Cerebellar nuclear complex (tissue), 1 donor: ENCODE measurements at regions not wholly inside any gene's neighbourhood (a gene's known extent, or its start where the extent isn't known, plus 50 kb on each side); places are given as distances from the start of the nearest gene placed in this dataset.
"Not testable (repeated sequence)": the region's sequence is repeated elsewhere in the genome, so short reads cannot be mapped to it uniquely, and the experiment has no call there.

Source experiments
- DNase-seq, 2 experiments: peaks; one replicate each; lab custom pipeline; 2025; lab: John Stamatoyannopoulos, UW

GRCh38 chr10:64859911-64860310 is 1338.7 kb downstream of the REEP3 start:
- DNase-seq = no peak

- no peak for DNase-seq
These were observed 1342.6 kb downstream of the REEP3 start for GRCh38 chr10:64863836-64864235.

DNA sequence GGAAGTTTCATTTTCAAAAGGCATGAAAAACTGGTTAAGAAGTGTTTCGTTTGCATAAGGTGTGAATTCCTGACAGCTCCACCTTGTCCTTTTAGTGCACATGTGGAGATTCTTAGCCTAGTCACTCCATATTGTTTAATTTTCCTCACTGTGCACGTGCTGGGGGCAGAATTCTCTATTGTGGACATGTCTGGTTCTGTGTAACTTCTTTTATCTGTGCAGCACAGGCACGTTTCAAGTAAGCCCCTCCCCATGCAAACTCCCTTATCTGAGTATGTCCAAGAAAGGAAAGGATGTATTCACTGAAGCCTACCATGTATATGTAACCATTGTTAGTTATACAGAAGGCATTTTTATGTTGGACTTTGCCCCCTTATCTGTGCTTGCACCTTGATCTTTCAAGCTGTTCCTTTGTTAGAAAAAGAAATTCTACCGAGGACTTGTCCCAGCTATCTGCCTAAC is 1346.3 kb downstream of the REEP3 start:
- DNase-seq = no peak

DNA sequence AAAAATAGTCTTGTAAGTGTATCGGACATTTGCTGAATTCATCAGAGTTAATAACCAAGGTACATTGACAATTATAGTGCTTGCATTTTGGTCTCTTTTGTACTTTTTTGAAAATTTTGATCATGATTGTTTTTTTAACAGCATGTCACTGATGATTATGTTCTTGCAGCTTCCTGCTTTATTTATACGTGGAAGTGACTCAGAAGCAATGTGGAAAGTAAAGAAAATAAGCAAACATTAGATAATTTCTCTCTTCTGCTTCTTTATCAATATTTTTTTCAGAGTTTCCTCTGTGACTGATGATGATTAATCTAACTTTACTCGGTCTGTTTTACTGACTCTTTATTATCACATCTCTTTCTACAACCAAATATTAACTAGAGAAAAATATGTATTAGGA is 1351.9 kb downstream of the REEP3 start:
- no peak for DNase-seq

DNA sequence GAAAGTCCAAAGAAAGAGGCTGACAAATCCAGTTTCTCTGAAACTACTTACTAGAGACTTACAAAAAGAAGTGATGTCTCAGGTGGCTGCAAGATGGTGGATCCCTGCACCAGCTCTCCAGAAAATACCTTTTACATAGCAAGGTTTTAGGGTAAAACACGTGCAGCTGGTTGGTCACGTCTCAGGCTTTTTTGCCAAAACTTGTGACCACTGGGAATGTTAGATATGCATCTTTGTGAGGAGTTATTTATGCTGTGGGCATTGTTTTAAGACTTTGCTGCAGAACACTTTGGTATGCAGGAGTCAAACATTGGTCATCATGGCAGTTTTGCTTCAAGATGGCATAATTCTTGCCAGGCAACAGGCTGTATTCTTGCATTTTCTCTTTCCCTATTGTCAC is 1352.8 kb downstream of the REEP3 start:
- no peak for DNase-seq

DNA sequence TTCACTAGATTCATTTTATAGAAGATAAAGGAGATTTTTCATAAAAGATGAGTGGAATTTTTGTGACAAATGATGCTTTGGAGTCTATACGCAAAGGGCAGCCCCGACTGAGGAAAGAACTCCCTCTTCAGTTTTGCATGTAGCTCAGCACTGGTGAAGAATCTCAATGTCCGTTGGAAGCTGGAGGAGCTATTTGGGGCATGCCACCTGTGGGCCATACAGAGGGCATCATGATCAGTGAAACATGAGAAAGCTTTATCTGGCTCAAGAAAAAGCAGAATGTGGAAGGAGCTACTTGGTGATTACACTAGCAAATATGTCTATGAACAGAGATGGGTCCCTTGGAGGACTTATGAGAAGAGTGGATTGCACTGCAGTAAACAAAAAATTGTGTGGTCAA is 1359.3 kb downstream of the REEP3 start:
- no peak for DNase-seq

GRCh38 chr10:64881257-64881656 is 1360.1 kb downstream of the REEP3 start:
- no peak for DNase-seq

- no peak for DNase-seq
These were observed 1375.4 kb downstream of the REEP3 start for GRCh38 chr10:64896582-64896981.

GRCh38 chr10:64906311-64906710 is 1385.1 kb downstream of the REEP3 start:
- DNase-seq = not testable (repeated sequence)

- not testable (repeated sequence) for DNase-seq
These were observed 1403.1 kb downstream of the REEP3 start for GRCh38 chr10:64924306-64924705.

- no peak for DNase-seq
These were observed 1430.8 kb downstream of the REEP3 start for GRCh38 chr10:64952042-64952441.

GRCh38 chr10:64956441-64956840 is 1435.2 kb downstream of the REEP3 start:
- DNase-seq = no peak

DNA sequence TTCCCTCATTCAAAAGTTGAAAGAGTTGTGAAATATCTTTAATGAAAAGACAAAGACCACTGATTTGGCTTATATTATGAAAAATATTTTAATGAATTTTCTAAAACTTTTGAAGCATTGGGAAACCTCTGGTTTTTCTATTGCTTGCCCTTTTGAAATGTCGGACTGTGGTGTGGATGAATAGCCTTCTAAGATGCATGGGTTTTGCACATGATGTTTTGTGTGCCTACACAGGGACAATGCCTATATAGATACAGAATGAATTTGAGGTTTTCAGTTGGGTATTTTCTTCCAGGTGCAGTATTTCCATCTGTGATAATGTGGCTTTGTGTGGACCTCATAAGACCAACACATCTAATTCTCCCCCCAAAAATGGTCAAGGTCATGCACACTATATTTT is 1437.9 kb downstream of the REEP3 start:
- DNase-seq = no peak

DNA sequence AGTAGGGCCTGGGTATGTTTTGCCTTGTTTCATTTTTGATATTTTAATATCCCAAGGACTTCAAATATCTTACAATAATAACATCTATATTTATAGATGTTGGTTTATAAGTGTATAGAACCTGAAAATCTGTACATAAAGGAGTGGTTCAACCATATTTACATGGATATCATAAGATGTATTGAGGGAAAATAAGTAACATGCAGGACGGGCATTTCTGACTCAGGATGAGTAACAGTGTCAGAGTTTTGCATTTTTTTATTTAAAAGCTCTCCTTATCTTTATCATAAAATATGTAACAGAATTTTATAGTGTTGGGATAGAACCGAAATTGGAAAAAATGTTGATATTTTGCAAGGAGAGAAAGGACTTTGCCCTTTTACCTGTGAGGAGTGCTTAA is 1438.7 kb downstream of the REEP3 start:
- DNase-seq = no peak

GRCh38 chr10:64973391-64973790 is 1452.2 kb downstream of the REEP3 start:
- DNase-seq = no peak

DNA sequence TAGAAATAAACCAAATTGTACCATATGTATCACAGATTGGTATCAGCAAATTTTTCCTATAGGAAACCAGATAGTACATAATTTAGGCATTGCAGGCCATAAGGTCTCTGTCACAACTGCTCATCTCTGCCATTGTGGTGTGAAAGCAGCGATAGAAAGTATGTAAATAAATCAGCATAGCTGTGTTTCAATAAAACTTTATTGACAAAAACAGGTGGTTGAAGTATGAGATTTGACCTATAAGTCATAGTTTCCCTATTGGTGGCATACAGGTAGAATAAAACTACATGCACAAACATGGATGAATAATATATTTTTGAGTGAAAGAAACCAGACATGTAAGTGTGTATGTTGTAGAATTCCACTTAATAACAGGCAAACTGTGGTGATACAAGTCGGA is 1454.9 kb downstream of the REEP3 start:
- DNase-seq = no peak

- no peak for DNase-seq
These were observed 1456.7 kb downstream of the REEP3 start for GRCh38 chr10:64977915-64978314.

DNA sequence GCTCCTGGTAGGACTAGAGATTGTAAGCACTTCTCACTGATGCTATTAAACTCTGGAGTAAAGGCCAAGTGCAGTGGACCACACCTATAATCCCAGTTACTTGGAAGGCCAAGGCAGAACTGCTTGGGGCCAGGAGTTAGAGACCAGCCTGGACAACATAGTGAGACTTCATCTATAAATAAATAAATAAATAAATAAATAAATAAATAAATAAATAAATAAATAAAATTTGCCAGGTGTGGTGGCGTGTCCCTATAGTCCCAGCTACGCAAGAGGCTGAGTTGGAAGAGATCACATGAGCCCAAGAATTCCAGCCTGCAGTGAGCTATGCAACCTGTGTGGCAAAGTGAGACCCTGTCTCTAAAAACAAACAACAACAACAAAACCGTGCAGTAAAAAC is 1475.7 kb downstream of the REEP3 start:
- DNase-seq = no peak

DNA sequence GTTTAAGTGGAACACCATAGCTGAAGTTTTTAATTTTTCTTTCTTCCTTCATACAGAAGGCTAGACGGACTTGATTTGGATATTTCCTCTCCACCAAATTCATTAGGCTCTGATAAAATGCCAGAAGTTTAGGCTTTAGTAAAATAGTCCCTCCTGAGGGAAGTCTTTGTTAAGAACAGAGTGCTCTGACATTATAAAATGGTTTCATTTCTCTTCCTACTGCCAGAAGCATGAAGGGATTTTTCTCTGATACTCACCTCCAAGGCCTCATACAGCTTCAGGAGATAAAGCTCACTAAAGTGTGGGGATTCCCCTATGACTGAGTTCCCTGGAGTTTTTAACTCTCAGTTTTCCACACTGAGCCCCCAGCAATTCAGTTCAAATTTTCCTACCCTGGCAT is 1489.6 kb downstream of the REEP3 start:
- no peak for DNase-seq

DNA sequence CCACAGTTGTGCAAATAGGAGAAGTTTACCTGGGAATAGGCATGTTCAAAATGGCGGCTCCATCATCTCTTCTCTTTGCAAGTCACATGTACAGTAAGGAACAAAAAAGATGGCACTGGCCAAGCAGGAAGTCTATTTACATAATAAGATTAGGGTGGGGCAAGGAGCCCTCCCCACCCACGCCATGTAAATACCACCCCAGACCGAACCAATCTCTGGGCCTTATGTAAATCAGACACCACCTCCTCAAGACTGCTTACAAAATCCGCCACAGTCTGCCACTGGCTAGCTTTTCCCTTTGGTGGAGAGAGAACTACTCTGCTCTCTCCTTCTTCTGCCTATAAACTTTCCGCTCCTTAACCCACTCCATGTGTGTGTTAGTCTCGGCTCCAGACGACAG is 1496.3 kb downstream of the REEP3 start:
- no peak for DNase-seq

DNA sequence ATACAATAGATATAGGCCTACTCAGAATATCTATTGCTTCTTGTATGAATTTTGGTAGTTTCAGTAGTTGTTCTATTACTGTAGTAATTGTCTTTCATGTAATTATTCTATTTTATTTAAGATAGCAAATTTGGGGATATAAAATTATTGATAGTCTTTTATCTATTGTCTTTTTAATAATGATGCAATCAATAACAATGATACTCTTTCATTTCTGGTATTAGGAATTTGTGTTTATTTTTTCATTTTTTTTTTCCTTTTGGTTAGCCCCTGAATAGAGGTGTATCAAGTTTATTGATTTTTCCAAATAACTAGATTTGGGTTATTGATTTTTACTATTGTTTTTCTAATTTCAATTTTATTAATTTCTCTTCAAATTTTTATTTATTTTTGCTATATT is 1503.7 kb downstream of the REEP3 start:
- no peak for DNase-seq

DNA sequence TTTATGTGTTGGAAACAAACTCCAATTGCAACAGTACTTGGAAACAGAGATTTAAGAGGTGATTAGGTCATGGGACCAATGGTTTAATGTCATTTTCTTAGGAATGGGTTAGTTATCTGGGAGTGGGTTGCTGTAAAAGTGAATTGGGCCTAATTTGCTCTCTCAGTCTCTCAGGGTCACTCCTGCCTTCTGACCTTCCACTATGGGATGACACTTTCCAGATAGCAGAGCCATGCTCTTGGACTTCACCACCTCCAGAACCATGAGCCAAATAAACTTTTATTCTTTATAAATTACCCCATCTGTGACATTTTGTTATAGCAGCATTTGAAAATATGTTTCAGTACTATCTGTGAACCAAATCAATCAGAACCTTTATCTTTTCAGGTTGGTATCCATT is 1509.1 kb downstream of the REEP3 start:
- DNase-seq = no peak

DNA sequence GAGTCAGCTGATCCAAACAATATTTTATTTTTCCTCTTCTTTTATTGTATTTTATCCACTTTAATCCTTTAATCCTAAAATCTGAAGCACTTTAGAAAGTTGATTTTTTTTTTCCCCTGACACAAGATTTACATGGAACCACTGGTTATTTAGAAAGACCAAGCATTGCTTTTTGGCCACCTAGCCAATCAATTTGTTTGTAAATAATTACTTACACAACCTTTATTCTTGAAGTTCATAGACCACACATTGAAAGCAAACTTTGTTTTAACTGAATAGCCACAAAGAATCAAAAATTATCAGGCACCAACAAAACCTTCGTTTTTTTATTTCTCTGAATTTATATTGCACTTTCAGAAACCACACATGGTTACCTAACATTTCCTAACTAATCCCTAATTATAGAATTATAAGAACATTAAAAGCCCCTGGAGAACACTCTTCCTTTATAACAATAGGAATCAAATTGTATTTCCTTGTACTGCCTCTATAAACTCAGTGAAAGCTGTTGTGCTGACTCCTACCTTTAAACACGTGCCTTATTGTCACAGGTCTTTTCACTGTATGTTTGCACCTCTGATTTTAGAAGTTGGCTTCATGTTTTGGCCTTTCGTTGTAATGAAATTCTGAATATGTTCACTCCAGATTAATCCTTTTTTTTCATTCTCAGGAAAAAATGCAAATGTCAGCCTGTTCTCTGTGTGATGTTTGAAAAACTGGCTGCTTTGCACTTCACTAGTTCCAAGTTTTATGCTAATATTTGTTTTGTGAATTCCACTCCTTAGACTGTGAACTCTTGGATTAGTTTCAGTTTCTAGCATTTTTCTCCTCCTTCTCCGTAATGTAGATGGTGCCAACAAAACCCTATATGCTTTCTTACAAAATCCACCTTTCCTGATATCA is 1511.9 kb downstream of the REEP3 start:
- no peak for DNase-seq

DNA sequence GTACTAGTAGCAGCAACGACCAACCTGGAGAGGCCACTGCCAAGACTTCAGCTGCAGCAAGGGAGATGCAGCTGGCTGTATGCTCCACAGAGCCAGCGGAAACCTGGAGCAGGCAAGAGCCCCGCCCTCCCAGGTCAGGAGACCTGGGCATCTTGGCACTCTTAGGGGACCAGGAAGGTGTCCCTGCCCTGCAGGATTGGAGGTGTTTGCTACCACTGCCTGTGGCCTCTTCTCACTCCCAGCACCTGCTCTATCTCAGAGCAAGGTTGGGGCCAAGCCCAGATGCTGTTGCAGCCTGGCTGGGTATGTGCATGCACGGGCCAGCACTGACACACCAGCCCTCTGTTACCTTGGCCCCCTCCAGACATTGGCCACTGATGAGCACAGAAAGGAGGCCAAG is 1512.8 kb downstream of the REEP3 start:
- DNase-seq = no peak
